Activated T-cell treated with anti-CD3 and anti-CD28 coated beads for 4 hours (primary cell): ENCODE measurements at regions not wholly inside any gene's neighbourhood (a gene's known extent, or its start where the extent isn't known, plus 50 kb on each side); places are given as distances from the start of the nearest gene placed in this dataset.
"Not testable (repeated sequence)": the region's sequence is repeated elsewhere in the genome, so short reads cannot be mapped to it uniquely, and the experiment has no call there.

ENCODE experiments used
- DNase-seq: peaks from one replicate; pipeline ENCODE4 v3.0.0-alpha.2; 2020

DNA sequence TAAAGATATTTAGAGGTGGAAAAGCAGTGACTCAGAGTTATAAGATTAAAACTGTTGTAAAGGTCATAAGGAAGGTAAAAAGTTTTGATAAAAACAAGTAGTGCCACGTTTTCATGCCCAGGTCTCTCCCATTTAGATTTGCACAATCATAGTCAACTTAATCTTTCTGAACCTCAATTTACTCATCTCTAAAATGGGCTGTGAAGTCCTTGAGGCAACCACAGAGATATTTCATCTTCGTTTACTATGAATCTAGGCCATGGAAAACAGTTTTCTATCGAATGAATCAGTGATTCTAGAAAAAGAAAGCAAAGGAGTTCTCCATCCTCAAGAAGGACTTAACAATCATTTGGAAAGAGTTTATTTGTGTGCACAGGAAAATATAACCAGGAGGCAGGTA, 190.2 kb downstream of the EDN1 start:
- no peak for DNase-seq

DNA sequence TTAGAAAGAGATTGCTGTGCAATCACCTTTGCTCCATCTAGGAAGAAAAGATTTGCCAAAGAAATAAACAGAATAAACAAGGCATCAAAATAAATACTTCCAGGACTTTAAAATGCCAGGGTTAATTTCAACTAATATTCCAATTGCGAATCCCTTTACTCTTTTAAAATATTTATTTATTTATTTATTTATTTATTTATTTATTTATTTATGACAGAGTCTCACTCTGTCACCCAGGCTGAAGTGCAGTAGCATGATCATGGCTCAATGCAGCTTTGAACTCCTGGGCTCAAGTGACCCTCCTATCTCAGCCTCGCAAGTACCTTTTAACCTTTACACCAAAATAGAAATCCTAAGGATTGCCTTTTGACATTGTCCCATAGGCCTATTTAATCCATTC, 191.1 kb downstream of the EDN1 start:
- DNase-seq: no peak

DNA sequence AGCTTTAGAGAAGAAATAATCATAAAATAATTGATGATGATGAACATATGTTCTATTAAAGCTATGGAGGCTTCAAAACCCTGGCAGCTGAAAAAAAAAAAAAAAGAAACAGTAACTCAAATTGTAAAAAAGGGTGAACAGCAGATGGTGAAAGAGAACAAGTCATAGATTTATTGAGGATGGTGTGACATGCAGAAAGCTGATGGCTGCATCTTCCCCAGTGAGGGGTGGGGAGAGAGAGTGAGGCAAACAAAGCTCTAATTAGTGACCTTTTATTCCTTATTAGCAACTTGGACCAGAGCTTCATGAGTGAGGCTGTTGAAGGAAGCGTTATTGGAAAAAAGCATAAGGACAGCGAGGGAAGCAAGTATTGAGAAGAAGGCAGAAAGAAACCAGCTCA, 191.7 kb downstream of the EDN1 start:
- DNase-seq: no peak

DNA sequence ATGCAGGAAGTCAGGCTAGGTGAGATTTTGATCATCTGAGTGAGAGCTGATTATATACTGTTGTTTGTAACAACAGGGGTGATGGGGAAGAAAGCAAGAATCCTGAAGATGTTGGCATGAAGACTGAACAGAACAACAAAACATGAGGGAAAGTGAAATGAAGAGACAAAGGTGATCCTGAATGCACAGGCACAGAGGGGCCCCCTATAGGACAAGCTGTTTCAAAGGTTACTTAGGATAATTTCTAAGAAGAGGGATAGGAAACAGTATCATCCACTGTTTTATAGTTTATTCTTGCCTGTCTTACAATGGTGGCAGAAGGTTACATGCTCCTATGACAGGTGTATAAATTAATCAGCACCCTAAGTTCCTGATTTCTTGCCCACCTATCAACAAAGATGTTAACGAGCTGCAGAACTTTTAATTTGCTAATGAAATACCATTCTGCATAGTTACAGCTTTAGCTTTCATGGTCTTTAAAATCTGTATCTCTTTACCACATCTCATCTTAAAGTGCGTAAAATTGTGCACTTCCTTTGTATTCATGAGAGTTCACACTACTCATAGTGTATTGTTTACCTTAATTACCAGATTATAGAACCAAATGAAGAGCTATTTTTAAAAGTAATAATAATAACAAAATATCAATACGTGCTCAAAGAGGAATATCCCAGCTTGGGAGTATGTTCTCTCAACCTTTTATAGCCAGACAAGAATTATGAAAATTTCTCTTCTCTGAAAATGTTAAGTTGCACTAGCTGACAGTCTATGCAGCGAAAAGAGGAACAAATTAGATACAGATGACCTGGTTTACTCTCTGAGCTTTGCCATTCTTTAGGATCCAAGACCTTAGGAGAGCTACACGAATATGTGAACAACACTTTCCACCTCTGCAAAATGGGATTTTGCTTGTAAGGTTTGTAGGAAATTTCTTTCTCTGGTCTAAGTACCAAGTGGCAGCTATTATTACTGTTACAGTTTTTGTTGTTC, 192.5 kb downstream of the EDN1 start:
- no peak for DNase-seq

DNA sequence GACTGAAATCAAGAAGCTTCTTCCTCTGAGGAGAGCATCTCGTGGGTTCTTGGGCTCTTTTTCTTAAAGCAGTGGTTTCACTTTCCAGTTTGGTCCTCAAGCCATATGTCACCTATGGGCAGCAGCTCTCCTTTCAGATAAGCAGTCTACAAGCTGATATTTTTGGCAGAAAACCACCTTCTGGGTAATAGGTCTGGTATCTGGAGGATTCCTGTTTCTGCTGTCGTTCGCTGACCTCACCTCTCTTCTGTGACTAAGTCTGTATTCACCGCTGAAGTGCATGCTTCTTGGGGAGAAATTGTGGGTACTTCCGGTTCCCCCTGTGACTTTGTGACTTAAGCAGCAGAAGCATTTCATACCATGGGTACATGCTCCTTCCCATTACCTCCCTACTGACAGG, 193.6 kb downstream of the EDN1 start:
- no peak for DNase-seq

DNA sequence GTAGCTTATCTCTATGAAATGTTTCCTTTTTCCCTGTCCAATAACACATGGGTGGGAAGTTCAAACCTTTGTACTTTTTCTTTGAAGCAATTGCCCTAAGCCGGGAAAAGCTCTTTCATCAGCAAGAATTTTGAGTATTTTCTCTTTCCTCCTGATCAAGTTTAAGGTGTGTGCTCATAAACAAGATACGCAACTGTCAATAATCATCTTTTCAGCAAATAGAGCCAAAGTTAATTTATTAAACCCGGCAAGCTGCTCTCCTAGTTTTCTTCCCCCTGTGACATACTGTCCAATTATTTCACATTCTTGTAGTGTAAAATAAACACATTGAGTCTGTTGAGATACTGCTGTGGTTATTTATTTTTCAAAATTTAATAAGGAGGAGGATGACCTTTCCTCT, 194.4 kb downstream of the EDN1 start:
- no peak for DNase-seq

DNA sequence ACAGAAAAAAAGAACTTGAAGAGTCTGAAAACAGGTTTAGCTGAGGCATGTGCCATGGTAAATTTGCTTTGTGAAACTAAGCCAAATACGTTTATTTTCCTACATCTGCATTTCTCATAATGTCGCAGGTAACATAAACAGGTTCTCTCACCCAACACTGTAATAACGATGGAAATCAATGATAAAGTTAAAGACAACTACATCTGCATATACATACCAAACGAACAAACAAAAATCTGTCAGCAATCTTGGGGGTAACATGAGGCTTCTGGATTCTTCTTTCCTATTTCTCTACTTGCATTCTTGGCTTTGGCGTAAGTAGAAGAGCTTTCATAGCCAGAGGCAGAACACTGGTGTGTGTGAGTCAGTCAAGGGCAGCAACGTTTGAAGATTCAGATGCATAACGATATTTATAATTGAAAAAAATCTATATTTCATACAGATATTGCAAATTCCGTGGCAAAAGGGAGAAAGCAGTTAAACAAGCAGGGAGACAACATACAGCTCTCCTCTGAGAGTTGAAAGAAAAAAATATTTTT, 195.1 kb downstream of the EDN1 start:
- DNase-seq: no peak

DNA sequence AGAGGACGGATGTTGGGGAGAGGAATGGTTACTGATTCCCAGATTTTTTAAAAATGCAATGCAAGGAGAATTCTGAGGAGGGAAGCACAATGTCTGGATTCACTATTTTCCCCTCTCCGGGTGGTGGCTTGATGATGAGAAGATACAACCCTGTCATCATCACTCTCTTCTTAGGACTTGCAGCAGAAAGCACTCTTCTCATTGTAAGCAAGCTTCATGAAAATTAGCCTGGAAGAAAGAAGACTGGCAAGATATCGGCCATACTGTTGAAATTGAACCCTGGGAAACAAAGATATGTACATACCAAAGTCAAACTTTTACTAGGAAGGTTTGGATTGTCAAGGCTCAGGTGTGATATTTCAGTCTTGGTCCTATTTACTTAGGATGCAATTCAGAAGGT, 195.7 kb downstream of the EDN1 start:
- DNase-seq: no peak

DNA sequence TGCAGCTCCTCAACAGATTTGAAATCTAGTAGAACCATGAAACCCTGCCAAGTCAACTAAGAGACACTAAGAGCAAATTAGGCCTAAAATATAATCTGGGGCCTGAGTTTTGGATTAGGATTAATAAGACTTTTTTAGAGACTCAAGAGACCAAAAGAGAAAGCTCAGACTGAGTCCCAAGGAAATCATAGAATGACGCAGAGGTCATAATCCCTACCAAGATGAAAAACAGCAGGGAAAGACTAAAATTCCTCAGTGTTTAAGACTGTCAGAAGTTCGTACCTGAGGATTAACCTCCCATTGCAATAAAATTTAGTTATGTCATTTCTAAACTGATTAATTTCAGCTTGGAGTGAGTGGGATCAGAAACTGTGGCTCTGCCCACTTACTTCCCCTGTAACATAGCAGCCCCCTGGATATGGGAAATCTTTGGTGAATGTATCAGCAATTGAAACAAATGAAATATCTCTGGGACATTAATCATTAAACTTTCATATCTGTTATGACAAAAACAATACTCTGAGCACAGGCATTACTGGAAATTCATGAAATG, 200.3 kb downstream of the EDN1 start:
- no peak for DNase-seq

DNA sequence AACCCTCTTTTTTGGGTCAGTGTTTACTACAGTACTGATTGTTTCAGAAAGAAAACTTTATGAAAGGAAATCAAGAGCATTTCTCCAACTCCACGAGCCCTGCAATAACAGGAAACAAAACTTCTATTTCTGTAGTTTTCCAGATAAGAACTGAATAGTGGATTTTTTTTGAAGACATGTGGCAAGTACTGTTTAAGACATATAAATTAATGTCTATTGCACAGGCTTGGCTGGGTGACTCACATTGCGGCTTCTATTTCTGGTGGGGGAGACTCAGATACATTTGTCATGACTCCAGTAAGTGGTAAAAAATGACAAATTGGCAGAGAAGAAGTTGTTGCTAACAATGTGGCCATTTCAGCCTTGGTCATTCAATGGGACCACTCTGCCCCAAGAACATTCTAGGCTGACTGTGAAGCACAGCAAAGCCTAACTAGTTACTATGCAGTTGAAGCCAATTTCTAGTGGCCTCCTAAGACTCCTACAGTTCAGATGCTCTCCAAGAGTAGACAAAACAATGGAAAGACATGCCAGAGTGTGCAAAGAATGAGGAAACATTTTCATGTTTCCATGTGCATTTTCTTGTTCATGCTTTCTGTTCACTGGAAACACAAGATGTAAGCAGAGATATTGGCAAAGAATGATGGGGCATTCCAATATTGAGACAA, 200.9 kb downstream of the EDN1 start:
- DNase-seq: no peak

DNA sequence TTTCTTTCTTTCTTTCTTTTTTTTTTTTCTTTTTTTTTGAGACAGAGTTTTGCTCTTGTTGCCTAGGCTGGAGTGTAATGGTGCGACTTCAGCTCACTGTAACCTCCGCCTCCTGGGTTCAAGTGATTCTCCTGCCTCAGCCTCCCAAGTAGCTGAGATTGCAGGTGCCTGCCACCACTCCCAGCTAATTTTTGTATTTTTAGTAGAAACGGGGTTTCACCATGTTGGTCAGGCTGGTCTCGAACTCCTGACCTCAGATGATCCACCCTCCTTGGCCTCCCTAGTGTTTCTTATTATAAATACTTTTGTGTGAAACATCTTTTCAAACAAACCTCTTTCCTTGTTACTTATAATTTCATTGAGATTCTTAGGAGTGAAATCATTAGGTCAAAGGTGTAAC, 202.8 kb downstream of the EDN1 start:
- not testable (repeated sequence) for DNase-seq

DNA sequence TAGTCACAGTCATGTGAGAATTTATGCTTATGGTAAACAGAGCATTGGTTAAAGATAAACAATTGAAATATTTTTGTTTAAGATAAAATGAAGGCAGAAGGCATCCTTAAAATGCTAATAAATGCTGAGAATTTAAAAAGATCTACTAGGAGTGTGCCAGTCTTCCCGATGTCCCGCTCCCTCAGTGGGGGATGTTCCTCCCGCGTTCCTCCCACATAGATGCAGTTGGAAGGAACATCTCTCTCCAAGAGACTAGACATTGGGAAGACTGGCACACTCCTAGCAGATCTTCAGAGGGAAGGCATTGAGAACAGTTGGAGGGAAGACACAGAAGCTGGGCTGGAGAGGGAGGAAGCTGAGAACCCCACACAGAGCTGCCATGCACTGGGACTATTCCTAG, 203.3 kb downstream of the EDN1 start:
- DNase-seq: no peak

DNA sequence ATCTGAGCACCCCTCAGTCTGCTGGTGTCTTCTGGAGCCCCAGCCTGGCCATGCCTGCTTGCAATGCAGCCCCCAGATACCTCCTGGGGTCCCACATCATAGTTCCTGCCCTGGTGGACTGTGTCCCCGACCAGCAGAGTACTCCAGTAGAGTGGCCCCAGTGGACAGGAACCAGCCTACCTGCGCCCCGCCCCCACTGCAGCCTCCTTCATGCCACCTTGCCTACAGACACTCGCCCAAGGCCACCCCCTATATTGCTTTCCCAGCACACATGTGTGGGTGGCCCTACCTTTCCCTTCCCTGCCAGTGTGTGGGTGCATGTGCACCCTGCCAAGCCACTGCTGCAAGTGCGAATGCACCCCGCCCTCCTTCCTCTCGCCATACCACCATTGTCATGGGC, 204.0 kb downstream of the EDN1 start:
- DNase-seq: no peak

DNA sequence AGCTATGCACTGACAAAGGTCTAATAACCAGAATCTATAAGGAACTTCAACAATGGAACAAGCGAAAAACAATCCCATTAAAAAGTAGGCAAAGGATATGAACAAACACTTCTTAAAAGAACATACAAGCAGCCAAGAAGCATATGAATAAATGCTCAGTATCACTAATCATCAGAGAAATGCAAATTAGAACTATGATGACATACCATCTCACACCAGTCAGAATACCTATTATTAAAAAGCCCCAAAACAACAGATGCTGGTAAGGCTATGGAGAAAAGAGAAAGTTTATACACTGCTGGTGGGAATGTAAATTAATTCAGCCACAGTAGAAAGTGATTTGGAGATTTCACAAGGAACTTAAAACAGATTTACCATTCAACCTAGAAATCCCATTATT, 211.8 kb downstream of the EDN1 start:
- DNase-seq: no peak

DNA sequence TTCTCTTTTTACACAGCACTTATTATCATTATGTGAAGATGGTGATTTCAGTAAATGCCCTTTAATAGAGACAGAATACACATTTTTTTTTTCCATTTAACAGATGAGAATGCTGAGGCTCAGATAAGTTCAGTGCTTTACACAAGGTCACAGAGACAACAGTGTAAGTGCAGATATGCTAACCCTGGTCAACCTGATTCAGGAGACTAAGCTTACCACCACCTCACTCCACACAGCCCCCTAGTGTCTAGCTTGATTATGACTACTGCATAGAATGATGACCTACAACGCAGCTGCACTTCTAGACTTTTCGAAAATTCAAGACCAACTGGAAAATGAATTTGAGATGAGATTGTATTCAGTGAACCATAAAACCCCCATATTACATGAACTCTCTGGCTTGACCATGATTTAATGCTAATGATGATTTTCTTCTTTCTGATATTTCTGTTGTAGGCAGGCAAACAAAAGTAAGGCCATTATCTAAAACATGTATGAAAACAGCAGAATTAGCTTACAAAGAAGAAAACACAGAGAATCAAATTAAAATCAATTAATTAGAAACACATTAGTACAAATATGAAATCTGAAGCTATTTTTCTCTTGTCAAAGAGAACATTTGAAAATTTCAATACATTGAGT, 212.1 kb upstream of the PHACTR1 start:
- DNase-seq: no peak

DNA sequence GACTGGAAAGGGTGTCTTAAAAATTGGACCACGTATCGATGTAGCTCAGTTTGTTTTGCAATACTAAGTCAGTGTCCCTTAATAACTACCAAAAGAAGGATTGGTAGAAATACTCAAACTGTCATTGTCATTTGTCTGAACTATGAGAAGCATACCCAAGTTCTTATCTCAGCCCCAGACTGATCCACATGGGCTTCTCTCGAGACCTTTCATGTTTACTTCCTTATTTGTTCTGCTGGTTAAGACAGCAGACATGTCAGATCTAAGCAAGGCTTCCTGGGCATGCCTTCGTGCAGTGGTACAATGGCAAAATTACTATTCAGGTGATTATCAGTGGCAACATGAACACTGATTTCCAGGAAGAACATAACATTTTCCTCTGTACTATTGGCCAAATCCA, 211.1 kb upstream of the PHACTR1 start:
- no peak for DNase-seq

DNA sequence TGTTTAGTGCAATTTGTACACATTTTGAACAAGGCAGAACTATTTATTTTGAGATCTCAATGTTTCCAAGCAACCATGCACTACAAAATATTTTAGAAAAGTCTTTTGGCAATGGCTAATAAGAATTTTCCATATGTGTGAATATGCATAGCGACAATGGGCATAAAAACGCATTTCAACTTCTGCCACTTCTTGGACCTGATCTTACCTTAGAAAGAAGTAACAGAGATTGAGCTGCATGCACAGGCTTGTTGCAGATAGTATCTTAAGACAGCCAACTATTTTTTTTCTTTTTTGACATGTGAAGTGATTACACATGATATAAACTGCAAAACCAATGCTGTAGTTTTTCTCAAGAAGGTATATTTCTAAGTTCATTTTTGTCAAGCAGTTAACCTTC, 210.4 kb upstream of the PHACTR1 start:
- DNase-seq: no peak

DNA sequence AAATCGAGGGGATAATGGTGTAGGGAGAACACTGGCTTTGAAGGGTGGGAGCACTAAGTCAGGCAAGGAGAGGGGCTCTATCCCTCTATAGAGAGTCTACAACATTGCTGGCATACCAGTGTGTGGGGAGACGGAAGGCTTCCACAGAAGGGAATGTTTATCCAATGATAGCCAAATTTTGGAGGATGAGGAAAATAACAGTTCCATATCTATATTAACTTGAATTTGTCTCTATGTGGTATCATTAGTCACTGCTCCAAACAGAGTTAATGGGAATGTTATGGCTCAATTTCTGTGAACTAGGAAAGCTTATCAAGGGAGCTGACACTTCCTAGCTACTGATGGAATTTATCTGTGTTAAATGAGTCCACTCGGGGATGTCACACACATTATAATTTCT, 208.9 kb upstream of the PHACTR1 start:
- no peak for DNase-seq

DNA sequence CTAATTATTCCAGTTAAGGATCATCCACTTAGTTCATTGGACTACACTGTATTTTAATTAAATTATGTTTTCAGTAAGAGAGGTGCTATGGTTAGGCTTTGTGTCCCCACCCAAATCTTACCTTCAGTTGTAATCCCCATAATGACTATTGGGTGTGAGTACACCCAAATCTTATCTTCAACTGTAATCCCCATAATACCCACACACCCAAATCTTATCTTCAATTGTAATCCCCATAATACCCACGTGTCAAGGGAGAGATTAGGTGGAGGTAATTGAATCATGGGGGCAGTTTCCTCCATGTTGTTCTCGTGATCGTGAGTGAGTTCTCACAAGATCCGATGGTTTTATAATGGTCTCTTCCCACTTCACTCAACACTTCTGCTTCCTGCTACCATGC, 208.0 kb upstream of the PHACTR1 start:
- no peak for DNase-seq

DNA sequence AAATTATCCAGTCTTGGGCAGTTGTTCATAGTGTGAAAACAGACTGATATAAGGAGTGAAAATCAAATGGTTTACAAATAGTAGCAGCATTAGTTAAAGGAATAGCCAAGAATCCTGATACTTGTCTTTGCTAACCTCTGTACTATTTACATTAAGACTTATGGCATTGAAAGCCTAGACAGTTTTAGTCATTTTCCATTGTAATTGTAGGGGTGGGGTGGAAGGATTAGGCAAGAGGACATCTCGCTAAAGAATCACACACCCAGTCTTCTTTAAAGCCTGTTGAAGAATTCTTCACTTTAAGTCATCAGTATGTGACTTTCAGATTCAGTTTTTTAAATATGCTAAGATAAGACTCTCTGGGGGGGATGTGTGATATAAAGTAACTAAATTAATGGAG, 207.5 kb upstream of the PHACTR1 start:
- no peak for DNase-seq

DNA sequence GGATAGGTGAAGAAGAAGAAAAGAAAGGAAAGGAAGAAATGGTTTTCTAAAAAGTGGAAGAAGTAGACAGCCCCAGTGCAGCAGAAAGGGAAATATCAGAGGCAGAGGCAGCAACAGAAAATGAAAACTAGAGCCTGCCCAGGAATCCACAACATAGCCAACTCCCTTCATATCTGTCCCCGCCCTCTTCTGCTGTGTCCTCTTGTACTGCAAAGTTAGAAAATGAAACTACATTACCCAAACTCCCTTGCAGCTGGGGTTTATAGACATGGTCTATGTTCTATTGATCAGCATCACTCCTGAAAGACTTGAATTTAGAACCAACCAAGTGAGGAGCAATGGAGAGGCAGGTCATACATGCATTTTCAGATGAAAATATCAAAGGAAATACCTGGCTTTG, 200.5 kb upstream of the PHACTR1 start:
- no peak for DNase-seq

DNA sequence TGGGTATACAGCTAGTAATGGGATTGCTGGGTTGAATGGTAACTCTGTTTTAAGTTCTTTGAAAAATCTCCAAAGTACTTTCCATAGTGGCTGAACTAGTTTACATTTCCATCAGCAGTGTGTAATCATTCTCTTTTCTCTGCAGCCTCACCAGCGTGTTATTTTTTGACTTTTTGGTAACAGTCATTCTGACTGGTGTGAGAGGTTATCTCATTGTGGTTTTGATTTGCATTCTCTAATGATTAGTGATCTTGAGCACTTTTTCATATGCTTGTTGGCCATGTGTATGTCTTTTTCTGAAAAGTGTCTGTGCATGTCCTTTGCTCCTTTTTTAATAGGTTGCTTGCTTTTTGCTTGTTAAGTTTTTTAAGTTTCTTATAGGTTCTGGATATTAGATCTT, 194.2 kb upstream of the PHACTR1 start:
- DNase-seq: no peak

DNA sequence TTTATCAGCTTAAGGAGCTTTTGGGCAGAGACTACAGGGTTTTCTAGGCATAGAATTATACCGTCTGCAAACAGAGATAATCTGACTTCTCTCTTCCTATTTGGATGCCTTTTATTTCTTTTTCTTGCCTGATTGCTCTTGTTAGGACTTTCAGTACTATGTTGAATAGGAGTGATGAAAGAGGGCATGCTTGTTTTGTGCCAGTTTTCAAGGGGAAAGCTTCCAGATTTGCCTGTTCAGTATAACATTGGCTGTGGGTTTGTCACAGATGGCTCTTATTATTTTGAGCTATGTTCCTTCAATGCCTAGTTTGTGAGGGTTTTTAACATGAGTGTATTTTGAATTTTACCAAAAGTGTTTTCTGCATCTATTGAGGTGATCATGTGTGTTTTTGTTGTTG, 192.8 kb upstream of the PHACTR1 start:
- no peak for DNase-seq
